Lower lobe of right lung (tissue), 2 donors: ENCODE measurements at regions not wholly inside any gene's neighbourhood (a gene's known extent, or its start where the extent isn't known, plus 50 kb on each side); places are given as distances from the start of the nearest gene placed in this dataset.

ENCODE experiments used
- ATAC-seq, 2 donors: fragments of 200-7000 bp; cut with Tn5 transposase; one replicate each; pipeline ENCODE4 v1.9.1; 2020 to 2022; ENCODE audit warnings: mild to moderate bottlenecking in 2 of 2, moderate library complexity in 2 of 2
- DNase-seq: peaks from one replicate; pipeline ENCODE4 v3.0.0-alpha.2; 2020
- H3K27ac ChIP-seq: fragments of 200-600 bp; one replicate; pipeline ENCODE4 v1.8.0; 2022
- H3K27me3 ChIP-seq: fragments of 200-600 bp; one replicate; pipeline ENCODE4 v1.8.0; 2022; ENCODE audit warnings: low read depth
- H3K36me3 ChIP-seq: fragments of 200-600 bp; one replicate; pipeline ENCODE4 v1.8.0; 2022; ENCODE audit warnings: mild to moderate bottlenecking
- H3K4me1 ChIP-seq: fragments of 200-600 bp; one replicate; pipeline ENCODE4 v1.8.0; 2022
- H3K4me3 ChIP-seq: fragments of 200-600 bp; one replicate; pipeline ENCODE4 v1.8.0; 2022; ENCODE audit warnings: mild to moderate bottlenecking
- H3K9me3 ChIP-seq: fragments of 200-600 bp; one replicate; pipeline ENCODE4 v1.8.0; 2022
- CTCF ChIP-seq: fragments of 200-600 bp; IDR thresholded peaks from one replicate; pipeline ENCODE4 v1.8.0; 2022; ENCODE audit warnings: antibody characterized with exemption, mild to moderate bottlenecking
- intact Hi-C: fragments of 100-400 bp; cut with DNase I; formaldehyde crosslinking; loops from one replicate; pipeline ENCODE4 v1.11.0; 2022
- donor health status: DM: no; HTN: yes; CAD: no; lungs with severe emphysema.

GRCh38 chr2:105629634-105630033, 115.1 kb upstream of the NCK2 start:
- no peak for TF ChIP-seq CTCF
- Histone ChIP-seq H3K4me1 (no peaks in the 10 kb centered on the region), H3K9me3 (no peaks in the 10 kb centered on the region), H3K4me3 (no peak overlapping the region), H3K27me3 (no peaks in the 10 kb centered on the region), H3K36me3 (no peaks in the 10 kb centered on the region), H3K27ac (no peak overlapping the region)
- ATAC-seq (no peak), DNase-seq (no peak)
- intact Hi-C loops, result no loop called here

GRCh38 chr2:105627534-105627933, 117.2 kb upstream of the NCK2 start:
- H3K4me1 ChIP-seq, result no peaks in the 10 kb centered on the region
- intact Hi-C loops, result no loop called here
- no peaks in the 10 kb centered on the region for H3K36me3 ChIP-seq
- H3K27me3 ChIP-seq, result no peaks in the 10 kb centered on the region
- H3K27ac ChIP-seq, result no peak overlapping the region
- no peaks in the 10 kb centered on the region for H3K9me3 ChIP-seq
- no peak for DNase-seq
- no peak overlapping the region for H3K4me3 ChIP-seq
- no peak for ATAC-seq
- no peak for TF ChIP-seq CTCF

- no peaks in the 10 kb centered on the region for H3K9me3 ChIP-seq
- intact Hi-C loops, result no loop called here
- no peaks in the 10 kb centered on the region for H3K4me1 ChIP-seq
- no peak overlapping the region for H3K27ac ChIP-seq
- no peak for TF ChIP-seq CTCF
- H3K36me3 ChIP-seq, result no peaks in the 10 kb centered on the region
- ATAC-seq (no peak), DNase-seq (no peak)
- H3K4me3 ChIP-seq, result no peak overlapping the region
- H3K27me3 ChIP-seq, result no peaks in the 10 kb centered on the region
Measured at GRCh38 chr2:105626966-105627340, 117.8 kb upstream of the NCK2 start.

GRCh38 chr2:105626212-105626965, 118.3 kb upstream of the NCK2 start:
- Histone ChIP-seq H3K36me3 (no peaks in the 10 kb centered on the region), H3K27ac (no peak overlapping the region), H3K9me3 (no peaks in the 10 kb centered on the region), H3K27me3 (no peaks in the 10 kb centered on the region), H3K4me1 (no peaks in the 10 kb centered on the region), H3K4me3 (no peak overlapping the region)
- intact Hi-C loops, result no loop called here
- DNase-seq (no peak), ATAC-seq (no peak)
- TF ChIP-seq CTCF, result no peak

GRCh38 chr2:105625632-105626031, 119.1 kb upstream of the NCK2 start:
- Histone ChIP-seq H3K36me3 (no peaks in the 10 kb centered on the region), H3K27ac (no peak overlapping the region), H3K4me1 (no peaks in the 10 kb centered on the region), H3K9me3 (no peaks in the 10 kb centered on the region), H3K27me3 (peaks cover 2% of the 10 kb centered on the region), H3K4me3 (no peak overlapping the region)
- ATAC-seq (no peak), DNase-seq (no peak)
- intact Hi-C loops, result no loop called here
- TF ChIP-seq CTCF, result no peak
